Mucosa of descending colon (tissue), 3 donors: ENCODE measurements at regions not wholly inside any gene's neighbourhood (a gene's known extent, or its start where the extent isn't known, plus 50 kb on each side); places are given as distances from the start of the nearest gene placed in this dataset.

Experiments used
- ATAC-seq: fragments of 200-7000 bp; cut with Tn5 transposase; one replicate; pipeline ENCODE4 v1.9.1; 2020; ENCODE audit warnings: mild to moderate bottlenecking, moderate library complexity
- DNase-seq, 3 donors: peaks; one replicate each; pipeline ENCODE4 v3.0.0-alpha.2; 2020
- H3K36me3 ChIP-seq: fragments of 200-600 bp; one replicate; pipeline ENCODE4 v1.8.0; 2021; ENCODE audit warnings: low read depth, mild to moderate bottlenecking
- H3K4me1 ChIP-seq: fragments of 200-600 bp; one replicate; pipeline ENCODE4 v1.8.0; 2021; ENCODE audit warnings: low read depth, mild to moderate bottlenecking
- H3K4me3 ChIP-seq: fragments of 200-600 bp; one replicate; pipeline ENCODE4 v1.8.0; 2021; ENCODE audit warnings: mild to moderate bottlenecking
- H3K9me3 ChIP-seq: fragments of 200-600 bp; one replicate; pipeline ENCODE4 v1.8.0; 2021; ENCODE audit warnings: mild to moderate bottlenecking
- intact Hi-C, 2 donors: fragments of 100-400 bp; cut with DNase I in 1 of 2; cut with micrococcal nuclease in 1 of 2; formaldehyde crosslinking; loops; one replicate each; pipeline versions ENCODE4 v1.11.0 to v1.11.1; 2022; cut with DNase I, micrococcal nuclease
- TF ChIP-seq, protein P1 (sequence below): fragments of 200-600 bp; IDR thresholded peaks from one replicate; pipeline ENCODE4 v1.8.0; 2022; ENCODE audit warnings: antibody characterized with exemption, mild to moderate bottlenecking
- donor health status: DM: no; HTN: no; CAD: no; lungs with moderate emphysema.
- donor health status: DM: no; HTN: no; CAD: no.
- donor health status: DM: no; HTN: yes; CAD: no.

DNA sequence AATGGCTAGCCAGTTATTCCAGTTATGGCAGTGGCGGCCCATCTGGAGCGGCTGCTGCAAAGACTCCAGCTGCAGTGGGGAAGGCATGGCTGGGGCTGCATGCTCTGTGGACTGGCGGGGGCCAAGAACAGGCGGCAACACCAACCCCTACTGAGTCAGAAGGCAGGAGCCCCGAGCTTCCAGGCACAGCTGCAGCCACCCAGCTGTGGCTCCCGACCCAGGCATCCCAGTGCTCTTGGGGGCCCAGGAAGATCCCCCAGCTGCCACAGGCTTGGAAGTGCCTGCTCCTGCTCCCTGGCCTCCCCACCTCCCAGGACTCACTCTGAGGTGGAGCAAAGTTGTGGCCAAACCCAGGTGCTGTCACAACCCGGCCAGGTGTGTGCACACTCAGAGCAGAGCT is 317.0 kb upstream of the RRP15 start:
- intact Hi-C loops: no loop called here
- Histone ChIP-seq H3K4me3 (no peak overlapping the region), H3K36me3 (no peaks in the 10 kb centered on the region), H3K9me3 (no peaks in the 10 kb centered on the region), H3K4me1 (no peaks in the 10 kb centered on the region)
- TF ChIP-seq, protein P1, sequence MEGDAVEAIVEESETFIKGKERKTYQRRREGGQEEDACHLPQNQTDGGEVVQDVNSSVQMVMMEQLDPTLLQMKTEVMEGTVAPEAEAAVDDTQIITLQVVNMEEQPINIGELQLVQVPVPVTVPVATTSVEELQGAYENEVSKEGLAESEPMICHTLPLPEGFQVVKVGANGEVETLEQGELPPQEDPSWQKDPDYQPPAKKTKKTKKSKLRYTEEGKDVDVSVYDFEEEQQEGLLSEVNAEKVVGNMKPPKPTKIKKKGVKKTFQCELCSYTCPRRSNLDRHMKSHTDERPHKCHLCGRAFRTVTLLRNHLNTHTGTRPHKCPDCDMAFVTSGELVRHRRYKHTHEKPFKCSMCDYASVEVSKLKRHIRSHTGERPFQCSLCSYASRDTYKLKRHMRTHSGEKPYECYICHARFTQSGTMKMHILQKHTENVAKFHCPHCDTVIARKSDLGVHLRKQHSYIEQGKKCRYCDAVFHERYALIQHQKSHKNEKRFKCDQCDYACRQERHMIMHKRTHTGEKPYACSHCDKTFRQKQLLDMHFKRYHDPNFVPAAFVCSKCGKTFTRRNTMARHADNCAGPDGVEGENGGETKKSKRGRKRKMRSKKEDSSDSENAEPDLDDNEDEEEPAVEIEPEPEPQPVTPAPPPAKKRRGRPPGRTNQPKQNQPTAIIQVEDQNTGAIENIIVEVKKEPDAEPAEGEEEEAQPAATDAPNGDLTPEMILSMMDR: no peak
- DNase-seq (peak in 1 of 3 donors; percentile 32), ATAC-seq (no peak)

- ATAC-seq (no peak), DNase-seq (peak in 1 of 3 donors; percentile 31)
- H3K4me3 ChIP-seq: no peak overlapping the region
- intact Hi-C loops: no loop called here
- no peaks in the 10 kb centered on the region for H3K4me1 ChIP-seq
- TF ChIP-seq, protein P1: no peak
- no peaks in the 10 kb centered on the region for H3K9me3 ChIP-seq
- no peaks in the 10 kb centered on the region for H3K36me3 ChIP-seq
These were observed 315.7 kb upstream of the RRP15 start for GRCh38 chr1:217969428-217969827.

DNA sequence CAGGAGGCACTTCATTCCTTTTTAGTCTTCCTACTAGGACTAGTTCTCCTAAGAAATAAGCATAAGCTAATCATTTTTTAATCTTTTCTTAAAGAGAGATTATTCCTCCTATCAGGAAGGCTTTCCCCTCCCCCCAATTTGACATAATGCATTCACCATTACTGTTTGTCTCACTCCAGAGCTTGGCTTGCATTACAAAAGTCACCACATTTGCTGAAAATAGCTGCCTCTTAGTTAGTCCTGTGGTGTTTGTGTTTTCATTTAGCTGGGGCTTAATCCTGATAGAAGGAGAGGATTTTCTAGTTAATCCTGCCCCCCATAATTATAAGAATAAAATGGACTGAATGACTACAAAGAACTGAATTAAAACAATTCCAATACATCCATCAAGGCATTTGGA is 307.1 kb upstream of the RRP15 start:
- no peaks in the 10 kb centered on the region for H3K4me1 ChIP-seq
- H3K36me3 ChIP-seq: no peaks in the 10 kb centered on the region
- TF ChIP-seq, protein P1: no peak
- no peak for DNase-seq
- no peaks in the 10 kb centered on the region for H3K9me3 ChIP-seq
- no peak for ATAC-seq
- intact Hi-C loops: no loop called here
- H3K4me3 ChIP-seq: no peak overlapping the region

GRCh38 chr1:217981430-217981829 is 303.7 kb upstream of the RRP15 start:
- no peak for ATAC-seq
- no peak for DNase-seq
- no peak overlapping the region for H3K4me3 ChIP-seq
- intact Hi-C loops: no loop called here
- H3K4me1 ChIP-seq: no peaks in the 10 kb centered on the region
- TF ChIP-seq, protein P1: no peak
- no peaks in the 10 kb centered on the region for H3K36me3 ChIP-seq
- H3K9me3 ChIP-seq: no peaks in the 10 kb centered on the region

DNA sequence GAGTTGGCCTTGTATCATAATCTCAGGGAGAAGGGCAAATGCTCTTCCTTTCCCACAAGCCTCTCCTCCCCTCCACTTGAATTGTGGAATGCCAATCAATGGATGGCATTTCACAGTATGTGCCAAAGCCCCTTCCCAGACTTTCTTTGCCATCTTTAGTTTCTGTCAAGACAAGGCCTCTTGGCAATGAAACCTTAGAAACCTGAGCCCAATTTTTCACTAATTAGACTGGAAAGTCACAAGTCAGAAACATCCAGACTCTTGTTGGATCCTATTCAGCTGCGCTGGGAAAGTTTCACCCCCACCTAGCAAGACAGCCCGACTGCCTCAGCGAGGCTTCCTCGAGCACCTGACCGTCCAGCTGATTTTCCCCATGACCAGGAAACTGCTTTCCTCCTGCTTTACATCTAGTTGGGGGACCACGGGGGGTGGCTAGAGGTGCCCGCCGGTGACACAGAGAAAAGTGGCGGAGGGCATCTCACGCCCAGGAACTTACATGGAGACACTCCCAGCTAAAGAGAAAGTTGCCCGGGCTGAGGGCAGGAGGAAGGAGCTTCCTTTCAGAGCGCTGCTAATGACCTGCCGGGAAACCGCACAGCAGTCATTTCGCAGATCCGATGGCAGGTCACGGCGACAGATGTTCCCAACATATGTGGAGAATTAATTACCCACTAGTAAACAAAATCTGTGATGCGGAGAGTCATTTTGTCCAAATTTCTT is 302.6 kb upstream of the RRP15 start:
- Histone ChIP-seq H3K4me3 (no peak overlapping the region), H3K9me3 (no peaks in the 10 kb centered on the region), H3K36me3 (no peaks in the 10 kb centered on the region), H3K4me1 (no peaks in the 10 kb centered on the region)
- ATAC-seq: no peak
- peak in 1 of 3 donors; percentile 25 for DNase-seq
- TF ChIP-seq, protein P1: no peak
- intact Hi-C loops: no loop called here

DNA sequence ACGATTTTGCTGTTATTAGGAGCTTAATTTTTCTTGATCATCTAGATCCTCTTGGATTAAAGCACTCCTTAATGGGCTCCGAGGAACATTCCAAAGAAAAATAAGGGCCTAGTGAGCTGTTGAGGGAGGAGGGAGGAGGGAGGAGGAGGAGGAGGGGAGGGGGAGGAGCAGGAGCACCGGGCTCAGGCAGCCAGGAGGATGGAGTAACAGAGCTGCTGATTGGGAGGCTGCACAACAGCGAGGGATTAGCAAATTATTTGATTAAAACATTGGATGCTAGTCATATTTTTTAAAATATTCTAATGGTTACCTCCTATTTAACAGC is 302.1 kb upstream of the RRP15 start:
- DNase-seq (no peak), ATAC-seq (no peak)
- intact Hi-C loops: no loop called here
- TF ChIP-seq, protein P1: no peak
- no peaks in the 10 kb centered on the region for H3K36me3 ChIP-seq
- no peaks in the 10 kb centered on the region for H3K4me1 ChIP-seq
- H3K9me3 ChIP-seq: no peaks in the 10 kb centered on the region
- no peak overlapping the region for H3K4me3 ChIP-seq
